ENCODE measurements at regions not wholly inside any gene's neighbourhood (a gene's known extent, or its start where the extent isn't known, plus 50 kb on each side); places are given as distances from the start of the nearest gene placed in this dataset.
A peak's percentile ranks its signal among the peaks of the same experiment; 100 is the strongest.

GRCh38 chr1:177872308-177872900 is 97.5 kb downstream of the SEC16B start (continued):
- TF ChIP-seq, protein P1, sequence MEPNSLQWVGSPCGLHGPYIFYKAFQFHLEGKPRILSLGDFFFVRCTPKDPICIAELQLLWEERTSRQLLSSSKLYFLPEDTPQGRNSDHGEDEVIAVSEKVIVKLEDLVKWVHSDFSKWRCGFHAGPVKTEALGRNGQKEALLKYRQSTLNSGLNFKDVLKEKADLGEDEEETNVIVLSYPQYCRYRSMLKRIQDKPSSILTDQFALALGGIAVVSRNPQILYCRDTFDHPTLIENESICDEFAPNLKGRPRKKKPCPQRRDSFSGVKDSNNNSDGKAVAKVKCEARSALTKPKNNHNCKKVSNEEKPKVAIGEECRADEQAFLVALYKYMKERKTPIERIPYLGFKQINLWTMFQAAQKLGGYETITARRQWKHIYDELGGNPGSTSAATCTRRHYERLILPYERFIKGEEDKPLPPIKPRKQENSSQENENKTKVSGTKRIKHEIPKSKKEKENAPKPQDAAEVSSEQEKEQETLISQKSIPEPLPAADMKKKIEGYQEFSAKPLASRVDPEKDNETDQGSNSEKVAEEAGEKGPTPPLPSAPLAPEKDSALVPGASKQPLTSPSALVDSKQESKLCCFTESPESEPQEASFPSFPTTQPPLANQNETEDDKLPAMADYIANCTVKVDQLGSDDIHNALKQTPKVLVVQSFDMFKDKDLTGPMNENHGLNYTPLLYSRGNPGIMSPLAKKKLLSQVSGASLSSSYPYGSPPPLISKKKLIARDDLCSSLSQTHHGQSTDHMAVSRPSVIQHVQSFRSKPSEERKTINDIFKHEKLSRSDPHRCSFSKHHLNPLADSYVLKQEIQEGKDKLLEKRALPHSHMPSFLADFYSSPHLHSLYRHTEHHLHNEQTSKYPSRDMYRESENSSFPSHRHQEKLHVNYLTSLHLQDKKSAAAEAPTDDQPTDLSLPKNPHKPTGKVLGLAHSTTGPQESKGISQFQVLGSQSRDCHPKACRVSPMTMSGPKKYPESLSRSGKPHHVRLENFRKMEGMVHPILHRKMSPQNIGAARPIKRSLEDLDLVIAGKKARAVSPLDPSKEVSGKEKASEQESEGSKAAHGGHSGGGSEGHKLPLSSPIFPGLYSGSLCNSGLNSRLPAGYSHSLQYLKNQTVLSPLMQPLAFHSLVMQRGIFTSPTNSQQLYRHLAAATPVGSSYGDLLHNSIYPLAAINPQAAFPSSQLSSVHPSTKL (CRISPR knock-in tag; IDR thresholded peaks at IDR 0.05): peak; percentile 95
- TF ChIP-seq FOXA1 (IDR thresholded peaks at IDR 0.05): peak; percentile 82
- peak; percentile 89 for TF ChIP-seq FOXA1 (CRISPR knock-in tag; IDR thresholded peaks at IDR 0.05)
- TF ChIP-seq, protein P2, sequence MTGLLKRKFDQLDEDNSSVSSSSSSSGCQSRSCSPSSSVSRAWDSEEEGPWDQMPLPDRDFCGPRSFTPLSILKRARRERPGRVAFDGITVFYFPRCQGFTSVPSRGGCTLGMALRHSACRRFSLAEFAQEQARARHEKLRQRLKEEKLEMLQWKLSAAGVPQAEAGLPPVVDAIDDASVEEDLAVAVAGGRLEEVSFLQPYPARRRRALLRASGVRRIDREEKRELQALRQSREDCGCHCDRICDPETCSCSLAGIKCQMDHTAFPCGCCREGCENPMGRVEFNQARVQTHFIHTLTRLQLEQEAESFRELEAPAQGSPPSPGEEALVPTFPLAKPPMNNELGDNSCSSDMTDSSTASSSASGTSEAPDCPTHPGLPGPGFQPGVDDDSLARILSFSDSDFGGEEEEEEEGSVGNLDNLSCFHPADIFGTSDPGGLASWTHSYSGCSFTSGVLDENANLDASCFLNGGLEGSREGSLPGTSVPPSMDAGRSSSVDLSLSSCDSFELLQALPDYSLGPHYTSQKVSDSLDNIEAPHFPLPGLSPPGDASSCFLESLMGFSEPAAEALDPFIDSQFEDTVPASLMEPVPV (CRISPR knock-in tag; IDR thresholded peaks at IDR 0.05): no peak
- TF ChIP-seq THAP11 (CRISPR knock-in tag; IDR thresholded peaks at IDR 0.05): peak; percentile 20; the same call in 1 of the 2 replicates
- no peak for TF ChIP-seq POGZ (CRISPR knock-in tag; IDR thresholded peaks at IDR 0.05)
- TF ChIP-seq, protein P3, sequence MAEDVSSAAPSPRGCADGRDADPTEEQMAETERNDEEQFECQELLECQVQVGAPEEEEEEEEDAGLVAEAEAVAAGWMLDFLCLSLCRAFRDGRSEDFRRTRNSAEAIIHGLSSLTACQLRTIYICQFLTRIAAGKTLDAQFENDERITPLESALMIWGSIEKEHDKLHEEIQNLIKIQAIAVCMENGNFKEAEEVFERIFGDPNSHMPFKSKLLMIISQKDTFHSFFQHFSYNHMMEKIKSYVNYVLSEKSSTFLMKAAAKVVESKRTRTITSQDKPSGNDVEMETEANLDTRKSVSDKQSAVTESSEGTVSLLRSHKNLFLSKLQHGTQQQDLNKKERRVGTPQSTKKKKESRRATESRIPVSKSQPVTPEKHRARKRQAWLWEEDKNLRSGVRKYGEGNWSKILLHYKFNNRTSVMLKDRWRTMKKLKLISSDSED (CRISPR knock-in tag; IDR thresholded peaks at IDR 0.05): no peak
- peak; percentile 29; the same call in 1 of the 2 replicates for TF ChIP-seq ZNF670 (CRISPR knock-in tag; IDR thresholded peaks at IDR 0.05; ENCODE audit: borderline replicate concordance)
- no peak for TF ChIP-seq TRAFD1 (CRISPR knock-in tag; IDR thresholded peaks at IDR 0.05; ENCODE audit: borderline replicate concordance)
- TF ChIP-seq HOXA9 (CRISPR knock-in tag; IDR thresholded peaks at IDR 0.05; ENCODE audit: borderline replicate concordance): no peak
- TF ChIP-seq ZNF510 (CRISPR knock-in tag; IDR thresholded peaks at IDR 0.05; ENCODE audit: low read depth): no peak
- TF ChIP-seq LCORL (IDR thresholded peaks at IDR 0.05): no peak
- peak; percentile 50; the same call in 1 of the 2 replicates for TF ChIP-seq LCORL (CRISPR knock-in tag; IDR thresholded peaks at IDR 0.05)
- peak; percentile 97 for TF ChIP-seq FOXA3 (CRISPR knock-in tag; IDR thresholded peaks at IDR 0.05)
- TF ChIP-seq KLF16 (CRISPR knock-in tag; IDR thresholded peaks at IDR 0.05): peak in 1 of 2 experiments; percentile 65; a peak in 1 of 4 replicates
- TF ChIP-seq, protein P4, sequence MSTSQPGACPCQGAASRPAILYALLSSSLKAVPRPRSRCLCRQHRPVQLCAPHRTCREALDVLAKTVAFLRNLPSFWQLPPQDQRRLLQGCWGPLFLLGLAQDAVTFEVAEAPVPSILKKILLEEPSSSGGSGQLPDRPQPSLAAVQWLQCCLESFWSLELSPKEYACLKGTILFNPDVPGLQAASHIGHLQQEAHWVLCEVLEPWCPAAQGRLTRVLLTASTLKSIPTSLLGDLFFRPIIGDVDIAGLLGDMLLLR (CRISPR knock-in tag; IDR thresholded peaks at IDR 0.05): no peak
- no peak for TF ChIP-seq ZNF224 (CRISPR knock-in tag; IDR thresholded peaks at IDR 0.05)
- TF ChIP-seq, protein P5, sequence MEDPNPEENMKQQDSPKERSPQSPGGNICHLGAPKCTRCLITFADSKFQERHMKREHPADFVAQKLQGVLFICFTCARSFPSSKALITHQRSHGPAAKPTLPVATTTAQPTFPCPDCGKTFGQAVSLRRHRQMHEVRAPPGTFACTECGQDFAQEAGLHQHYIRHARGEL (CRISPR knock-in tag; IDR thresholded peaks at IDR 0.05): no peak
- TF ChIP-seq, protein P6, sequence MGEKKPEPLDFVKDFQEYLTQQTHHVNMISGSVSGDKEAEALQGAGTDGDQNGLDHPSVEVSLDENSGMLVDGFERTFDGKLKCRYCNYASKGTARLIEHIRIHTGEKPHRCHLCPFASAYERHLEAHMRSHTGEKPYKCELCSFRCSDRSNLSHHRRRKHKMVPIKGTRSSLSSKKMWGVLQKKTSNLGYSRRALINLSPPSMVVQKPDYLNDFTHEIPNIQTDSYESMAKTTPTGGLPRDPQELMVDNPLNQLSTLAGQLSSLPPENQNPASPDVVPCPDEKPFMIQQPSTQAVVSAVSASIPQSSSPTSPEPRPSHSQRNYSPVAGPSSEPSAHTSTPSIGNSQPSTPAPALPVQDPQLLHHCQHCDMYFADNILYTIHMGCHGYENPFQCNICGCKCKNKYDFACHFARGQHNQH (CRISPR knock-in tag; IDR thresholded peaks at IDR 0.05): no peak
- no peak for TF ChIP-seq KDM5B (CRISPR knock-in tag; IDR thresholded peaks at IDR 0.05; ENCODE audit: borderline replicate concordance)

All from HepG2 (cell line).